MM.1S (cell line): ENCODE measurements at regions not wholly inside any gene's neighbourhood (a gene's known extent, or its start where the extent isn't known, plus 50 kb on each side); places are given as distances from the start of the nearest gene placed in this dataset.

ENCODE experiments used
- EZH2 ChIP-seq: fragments of 300-600 bp; sonication (generic); optimal IDR thresholded peaks from 2 replicates; pipeline ENCODE3; 2017; ENCODE audit warnings: low read depth, mild to moderate bottlenecking, antibody characterized with exemption, low read length, mixed read lengths
- EZH2phosphoT487 ChIP-seq: fragments of 300-600 bp; sonication (generic); IDR thresholded peaks from 2 replicates; pipeline ENCODE4 v1.6.1; 2018; ENCODE audit warnings: antibody characterized with exemption, low read length
- TF ChIP-seq, protein P1 (sequence below): fragments of 300-600 bp; sonication (generic); IDR thresholded peaks from 2 replicates; pipeline ENCODE4 v1.5.1; 2016; ENCODE audit warnings: antibody characterized with exemption, low read length, mixed read lengths

DNA sequence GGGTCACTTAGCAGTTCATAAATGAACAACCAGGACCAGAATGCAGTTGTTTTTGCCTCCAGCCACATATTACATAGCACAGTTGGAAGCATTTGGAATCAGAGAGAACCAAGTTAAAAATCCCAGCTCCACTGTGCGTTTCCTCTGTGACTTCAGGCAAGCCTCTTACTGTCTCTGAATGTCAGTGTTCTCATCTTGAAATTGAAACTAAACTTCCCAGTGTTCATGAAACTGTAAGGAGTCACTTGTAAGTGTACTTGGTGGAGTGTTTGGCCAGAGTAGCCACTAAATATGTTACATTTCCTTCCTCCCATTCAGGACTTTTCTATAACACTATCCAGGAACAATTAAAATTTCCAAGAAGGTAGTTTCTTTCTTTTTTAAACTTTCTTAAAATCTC lies 276.8 kb downstream of the KCNRG start:
- TF ChIP-seq, protein P1, sequence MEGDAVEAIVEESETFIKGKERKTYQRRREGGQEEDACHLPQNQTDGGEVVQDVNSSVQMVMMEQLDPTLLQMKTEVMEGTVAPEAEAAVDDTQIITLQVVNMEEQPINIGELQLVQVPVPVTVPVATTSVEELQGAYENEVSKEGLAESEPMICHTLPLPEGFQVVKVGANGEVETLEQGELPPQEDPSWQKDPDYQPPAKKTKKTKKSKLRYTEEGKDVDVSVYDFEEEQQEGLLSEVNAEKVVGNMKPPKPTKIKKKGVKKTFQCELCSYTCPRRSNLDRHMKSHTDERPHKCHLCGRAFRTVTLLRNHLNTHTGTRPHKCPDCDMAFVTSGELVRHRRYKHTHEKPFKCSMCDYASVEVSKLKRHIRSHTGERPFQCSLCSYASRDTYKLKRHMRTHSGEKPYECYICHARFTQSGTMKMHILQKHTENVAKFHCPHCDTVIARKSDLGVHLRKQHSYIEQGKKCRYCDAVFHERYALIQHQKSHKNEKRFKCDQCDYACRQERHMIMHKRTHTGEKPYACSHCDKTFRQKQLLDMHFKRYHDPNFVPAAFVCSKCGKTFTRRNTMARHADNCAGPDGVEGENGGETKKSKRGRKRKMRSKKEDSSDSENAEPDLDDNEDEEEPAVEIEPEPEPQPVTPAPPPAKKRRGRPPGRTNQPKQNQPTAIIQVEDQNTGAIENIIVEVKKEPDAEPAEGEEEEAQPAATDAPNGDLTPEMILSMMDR: no peak
- TF ChIP-seq EZH2phosphoT487: no peak
- no peak for TF ChIP-seq EZH2
